ENCODE measurements at regions not wholly inside any gene's neighbourhood (a gene's known extent, or its start where the extent isn't known, plus 50 kb on each side); places are given as distances from the start of the nearest gene placed in this dataset.

DNA sequence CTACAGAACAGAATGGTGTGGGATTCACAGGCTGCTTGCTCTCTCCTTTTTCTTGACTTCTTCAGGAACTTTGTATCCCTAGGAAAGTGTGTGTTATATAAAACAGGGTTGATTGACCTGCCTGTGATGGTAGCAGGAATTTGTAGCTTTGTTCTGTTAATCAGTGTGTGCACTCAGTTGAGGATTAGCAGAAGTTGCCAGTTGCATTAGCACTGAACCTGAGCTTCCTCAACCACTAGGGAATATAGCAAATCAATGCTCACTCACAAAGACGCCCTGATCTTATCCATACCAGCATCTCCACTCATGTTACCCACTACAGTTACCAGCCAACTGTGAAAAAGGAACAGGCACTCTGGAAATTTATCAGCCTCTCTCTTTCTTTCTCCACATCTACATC lies 319.1 kb upstream of the EMCN start:
- H3K4me1 ChIP-seq (replicated peaks; ENCODE audit: insufficient read depth) = no peaks in the 10 kb centered on the region
- no peaks in the 10 kb centered on the region for H3F3A ChIP-seq (ENCODE audit: insufficient read depth, low read depth)
- CTCF ChIA-PET = no interaction called here
- no peaks in the 10 kb centered on the region for H3K36me3 ChIP-seq (ENCODE audit: low read depth)
- POLR2A ChIA-PET (ENCODE audit: unreplicated experiment) = no interaction called here
- no TSS peak for BruUV-seq (replicated peaks)
- no peak for DNase-seq
- H2AFZ ChIP-seq = no peak overlapping the region
- no peaks in the 10 kb centered on the region for H3K9me3 ChIP-seq (ENCODE audit: insufficient read depth, low read depth)
- TF ChIP-seq, protein P1, sequence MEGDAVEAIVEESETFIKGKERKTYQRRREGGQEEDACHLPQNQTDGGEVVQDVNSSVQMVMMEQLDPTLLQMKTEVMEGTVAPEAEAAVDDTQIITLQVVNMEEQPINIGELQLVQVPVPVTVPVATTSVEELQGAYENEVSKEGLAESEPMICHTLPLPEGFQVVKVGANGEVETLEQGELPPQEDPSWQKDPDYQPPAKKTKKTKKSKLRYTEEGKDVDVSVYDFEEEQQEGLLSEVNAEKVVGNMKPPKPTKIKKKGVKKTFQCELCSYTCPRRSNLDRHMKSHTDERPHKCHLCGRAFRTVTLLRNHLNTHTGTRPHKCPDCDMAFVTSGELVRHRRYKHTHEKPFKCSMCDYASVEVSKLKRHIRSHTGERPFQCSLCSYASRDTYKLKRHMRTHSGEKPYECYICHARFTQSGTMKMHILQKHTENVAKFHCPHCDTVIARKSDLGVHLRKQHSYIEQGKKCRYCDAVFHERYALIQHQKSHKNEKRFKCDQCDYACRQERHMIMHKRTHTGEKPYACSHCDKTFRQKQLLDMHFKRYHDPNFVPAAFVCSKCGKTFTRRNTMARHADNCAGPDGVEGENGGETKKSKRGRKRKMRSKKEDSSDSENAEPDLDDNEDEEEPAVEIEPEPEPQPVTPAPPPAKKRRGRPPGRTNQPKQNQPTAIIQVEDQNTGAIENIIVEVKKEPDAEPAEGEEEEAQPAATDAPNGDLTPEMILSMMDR (conservative IDR thresholded peaks at IDR 0.05) = no peak
- TF ChIP-seq EZH2 (IDR thresholded peaks at IDR 0.05; ENCODE audit: low read depth) = no peak
- H3K27me3 ChIP-seq (ENCODE audit: insufficient read depth, low read depth) = no peaks in the 10 kb centered on the region
- no peak overlapping the region for H3K4me2 ChIP-seq
- intact Hi-C loops (cut with micrococcal nuclease; ENCODE audit: unreplicated experiment) = no loop called here
- no peak overlapping the region for H3K27ac ChIP-seq
- H3K79me2 ChIP-seq (ENCODE audit: low read depth) = no peaks in the 10 kb centered on the region
- H4K20me1 ChIP-seq (ENCODE audit: insufficient read depth) = no peaks in the 10 kb centered on the region
- no peaks in the 10 kb centered on the region for H3K9me2 ChIP-seq (ENCODE audit: insufficient read depth)
- no peak overlapping the region for H3K4me3 ChIP-seq

DNA sequence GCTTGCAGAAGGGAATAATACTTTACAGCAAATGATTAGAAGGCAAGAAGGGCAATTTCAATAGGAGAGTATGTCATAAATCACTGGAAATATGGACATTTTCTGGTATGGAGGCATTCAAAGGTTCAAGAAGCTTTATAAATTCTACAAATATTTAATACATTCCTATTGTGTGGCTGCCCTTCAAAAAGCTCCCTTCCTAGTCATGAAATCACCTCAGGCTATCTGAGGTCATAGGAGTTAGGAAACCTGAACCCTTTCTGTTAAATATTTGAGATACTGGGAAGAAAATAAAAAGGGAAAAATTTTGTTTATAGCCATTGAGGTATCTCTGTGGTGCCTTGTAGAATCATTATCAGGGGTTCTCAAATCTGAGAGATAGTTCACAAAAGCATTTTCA lies 316.8 kb upstream of the EMCN start:
- H4K20me1 ChIP-seq (ENCODE audit: insufficient read depth) = no peaks in the 10 kb centered on the region
- H3K4me3 ChIP-seq = no peak overlapping the region
- H3K36me3 ChIP-seq (ENCODE audit: low read depth) = no peaks in the 10 kb centered on the region
- no peak for DNase-seq
- H3K4me1 ChIP-seq (replicated peaks; ENCODE audit: insufficient read depth) = no peaks in the 10 kb centered on the region
- no peak for TF ChIP-seq EZH2 (IDR thresholded peaks at IDR 0.05; ENCODE audit: low read depth)
- TF ChIP-seq, protein P1 (conservative IDR thresholded peaks at IDR 0.05) = no peak
- H3K27me3 ChIP-seq (ENCODE audit: insufficient read depth, low read depth) = no peaks in the 10 kb centered on the region
- H3K27ac ChIP-seq = no peak overlapping the region
- CTCF ChIA-PET = no interaction called here
- POLR2A ChIA-PET (ENCODE audit: unreplicated experiment) = no interaction called here
- no peak overlapping the region for H3K4me2 ChIP-seq
- intact Hi-C loops (cut with micrococcal nuclease; ENCODE audit: unreplicated experiment) = no loop called here
- BruUV-seq (replicated peaks) = no TSS peak
- no peaks in the 10 kb centered on the region for H3K9me2 ChIP-seq (ENCODE audit: insufficient read depth)
- no peaks in the 10 kb centered on the region for H3K9me3 ChIP-seq (ENCODE audit: insufficient read depth, low read depth)
- no peaks in the 10 kb centered on the region for H3F3A ChIP-seq (ENCODE audit: insufficient read depth, low read depth)
- no peaks in the 10 kb centered on the region for H3K79me2 ChIP-seq (ENCODE audit: low read depth)
- H2AFZ ChIP-seq = no peak overlapping the region

DNA sequence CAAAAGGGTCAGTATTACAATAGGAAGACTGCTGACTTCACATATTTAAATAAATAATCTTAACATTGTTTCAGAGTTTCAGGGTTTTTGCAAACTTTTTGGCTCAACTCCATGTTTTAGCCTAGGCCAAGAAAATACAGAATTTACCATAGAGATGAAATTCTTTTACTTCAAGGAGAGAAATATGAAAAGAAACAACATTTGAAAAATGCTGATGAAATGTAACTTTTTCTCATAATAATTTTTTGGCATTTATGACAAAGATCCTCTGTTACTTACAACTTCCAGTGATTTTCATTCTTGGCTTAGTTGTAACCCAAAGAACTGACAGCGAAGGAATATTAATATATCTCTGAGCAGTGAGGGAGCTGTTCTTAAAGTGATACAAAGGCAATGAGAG lies 316.1 kb upstream of the EMCN start:
- no peaks in the 10 kb centered on the region for H3K36me3 ChIP-seq (ENCODE audit: low read depth)
- H3K79me2 ChIP-seq (ENCODE audit: low read depth) = no peaks in the 10 kb centered on the region
- no peaks in the 10 kb centered on the region for H3K4me1 ChIP-seq (replicated peaks; ENCODE audit: insufficient read depth)
- intact Hi-C loops (cut with micrococcal nuclease; ENCODE audit: unreplicated experiment) = no loop called here
- no peaks in the 10 kb centered on the region for H3K9me3 ChIP-seq (ENCODE audit: insufficient read depth, low read depth)
- H3K4me3 ChIP-seq = no peak overlapping the region
- no peaks in the 10 kb centered on the region for H3F3A ChIP-seq (ENCODE audit: insufficient read depth, low read depth)
- BruUV-seq (replicated peaks) = no TSS peak
- TF ChIP-seq EZH2 (IDR thresholded peaks at IDR 0.05; ENCODE audit: low read depth) = no peak
- TF ChIP-seq, protein P1 (conservative IDR thresholded peaks at IDR 0.05) = no peak
- H3K4me2 ChIP-seq = no peak overlapping the region
- H2AFZ ChIP-seq = no peak overlapping the region
- CTCF ChIA-PET = no interaction called here
- no peaks in the 10 kb centered on the region for H3K9me2 ChIP-seq (ENCODE audit: insufficient read depth)
- DNase-seq = no peak
- no peaks in the 10 kb centered on the region for H4K20me1 ChIP-seq (ENCODE audit: insufficient read depth)
- no peaks in the 10 kb centered on the region for H3K27me3 ChIP-seq (ENCODE audit: insufficient read depth, low read depth)
- POLR2A ChIA-PET (ENCODE audit: unreplicated experiment) = no interaction called here
- H3K27ac ChIP-seq = no peak overlapping the region
